SK-N-SH (cell line): ENCODE measurements at regions not wholly inside any gene's neighbourhood (a gene's known extent, or its start where the extent isn't known, plus 50 kb on each side); places are given as distances from the start of the nearest gene placed in this dataset.

Experiments used
- CTCF ChIA-PET: fragments of 300-600, 350-600 bp; formaldehyde crosslinking; extraction: SDS; loops from one replicate; lab custom pipeline; 2021; lab: Yijun Ruan, JAX
- POLR2A ChIA-PET: fragments of 350-600 bp; sonication (Branson Sonifier 250); formaldehyde crosslinking; extraction: SDS; loops from one replicate; lab custom pipeline; 2020; ENCODE audit warnings: antibody characterized with exemption, inconsistent platforms; lab: Yijun Ruan, JAX
- DNase-seq: peaks from one replicate; pipeline ENCODE4 v3.0.0; 2012
- H2AFZ ChIP-seq: fragments of 200-600 bp; sonication (generic); 2 replicates; pipeline ENCODE4 v1.8.1; 2016; ENCODE audit warnings: antibody characterized with exemption, mild to moderate bottlenecking, low read depth
- H3F3A ChIP-seq: fragments of 200-600 bp; sonication (generic); replicated peaks from 2 replicates; pipeline ENCODE3; 2016; ENCODE audit warnings: antibody characterized with exemption, mild to moderate bottlenecking; ENCODE audit not compliant: insufficient read depth
- H3K27ac ChIP-seq, 2 experiments: fragments of 200-500 bp in 1 of 2; fragments of 200-600 bp in 1 of 2; sonication (Bioruptor generic) in 1 of 2; sonication (generic), shearing (Covaris generic) in 1 of 2; 2 replicates each; pipeline versions ENCODE4 v1.5.1 to v1.6.1; 2014 to 2016; ENCODE audit warnings: low read depth in 2 of 2, inconsistent platforms in 1 of 2, low read length in 1 of 2, mild to moderate bottlenecking in 1 of 2, mixed read lengths in 1 of 2
- H3K27me3 ChIP-seq: fragments of 200-600 bp; sonication (generic), shearing (Covaris generic); 2 replicates; pipeline ENCODE4 v1.6.1; 2016; ENCODE audit warnings: mixed run types; ENCODE audit not compliant: insufficient read depth
- H3K36me3 ChIP-seq, 2 experiments: fragments of 200-500 bp in 1 of 2; fragments of 200-600 bp in 1 of 2; sonication (Bioruptor generic) in 1 of 2; sonication (generic) in 1 of 2; replicated peaks in 1 of 2; 2 replicates each; pipeline versions ENCODE3 to v1.5.1; 2014 to 2016; ENCODE audit warnings: low read length in 1 of 2, mild to moderate bottlenecking in 1 of 2; ENCODE audit not compliant: insufficient read depth in 2 of 2, control insufficient read depth in 1 of 2
- H3K4me1 ChIP-seq, 2 experiments: fragments of 200-500 bp in 1 of 2; fragments of 200-600 bp in 1 of 2; sonication (Bioruptor generic) in 1 of 2; sonication (generic), shearing (Covaris generic) in 1 of 2; 2 replicates each; pipeline versions ENCODE4 v1.5.1 to v1.6.1; 2014 to 2016; ENCODE audit warnings: low read depth in 1 of 2, low read length in 1 of 2, mixed run types in 1 of 2; ENCODE audit not compliant: insufficient read depth in 2 of 2, control insufficient read depth in 1 of 2
- H3K4me2 ChIP-seq: fragments of 200-600 bp; sonication (generic), shearing (Covaris generic); 2 replicates; pipeline ENCODE4 v1.6.1; 2017; ENCODE audit warnings: mixed run types
- H3K4me3 ChIP-seq, 2 experiments: fragments of 200-500 bp in 1 of 2; fragments of 200-600 bp in 1 of 2; sonication (Bioruptor generic) in 1 of 2; sonication (generic), shearing (Covaris generic) in 1 of 2; 2 replicates each; pipeline versions ENCODE4 v1.5.1 to v1.8.1; 2014 to 2016; ENCODE audit warnings: low read depth in 2 of 2, inconsistent platforms in 1 of 2, low read length in 1 of 2, mild to moderate bottlenecking in 1 of 2, mixed read lengths in 1 of 2, moderate library complexity in 1 of 2
- H3K79me2 ChIP-seq: fragments of 200-600 bp; sonication (generic); 2 replicates; pipeline ENCODE4 v1.8.1; 2017; ENCODE audit warnings: mild to moderate bottlenecking; ENCODE audit not compliant: insufficient read depth
- H3K9ac ChIP-seq: fragments of 200-600 bp; sonication (generic); 2 replicates; pipeline ENCODE4 v1.6.1; 2017; ENCODE audit warnings: mixed run types
- H3K9me2 ChIP-seq: fragments of 200-600 bp; sonication (generic); 2 replicates; pipeline ENCODE4 v1.6.1; 2017; ENCODE audit warnings: mixed run types
- H3K9me3 ChIP-seq: fragments of 200-600 bp; sonication (generic); 2 replicates; pipeline ENCODE4 v1.6.1; 2017; ENCODE audit warnings: mixed run types, mild to moderate bottlenecking, moderate library complexity
- H4K20me1 ChIP-seq: fragments of 200-600 bp; sonication (generic); 2 replicates; pipeline ENCODE4 v1.6.1; 2017; ENCODE audit warnings: mild to moderate bottlenecking, mixed run types; ENCODE audit not compliant: insufficient read depth
- EP300 ChIP-seq, 2 experiments: IDR thresholded peaks; 2 replicates each; pipeline versions ENCODE4 v1.4.0 to v1.6.1; 2012; ENCODE audit warnings: borderline replicate concordance in 1 of 2, low read depth in 1 of 2, low read length in 1 of 2
- EZH2phosphoT487 ChIP-seq: fragments of 200-600 bp; sonication (generic); IDR thresholded peaks from 2 replicates; pipeline ENCODE4 v1.6.1; 2017; ENCODE audit warnings: low read depth, mixed run types, mild to moderate bottlenecking, antibody characterized with exemption, moderate library complexity, borderline replicate concordance
- FOSL2 ChIP-seq: IDR thresholded peaks from 2 replicates; pipeline ENCODE4 v1.4.0; 2012; ENCODE audit warnings: low read depth, mild to moderate bottlenecking, moderate library complexity, borderline replicate concordance
- FOXJ3 ChIP-seq: sonication (generic); formaldehyde crosslinking; IDR thresholded peaks from 2 replicates; pipeline ENCODE4 v1.5.1; 2020; ENCODE audit warnings: mild to moderate bottlenecking, missing genetic modification reagents
- GABPA ChIP-seq: IDR thresholded peaks from 2 replicates; pipeline ENCODE4 v1.4.0; 2012; ENCODE audit warnings: low read depth, mild to moderate bottlenecking
- GATA2 ChIP-seq: sonication (generic); formaldehyde crosslinking; IDR thresholded peaks from 2 replicates; pipeline ENCODE4 v1.5.0; 2020; ENCODE audit warnings: mild to moderate bottlenecking, missing genetic modification reagents
- IRF3 ChIP-seq: fragments of 150-350 bp; IDR thresholded peaks from 2 replicates; pipeline ENCODE4 v1.6.1; 2016; ENCODE audit warnings: mild to moderate bottlenecking, low read depth, low read length
- MEF2A ChIP-seq: IDR thresholded peaks from 2 replicates; pipeline ENCODE4 v1.4.0; 2012; ENCODE audit warnings: low read depth, borderline replicate concordance
- NFIC ChIP-seq: IDR thresholded peaks from 2 replicates; pipeline ENCODE4 v1.4.0; 2012; ENCODE audit warnings: borderline replicate concordance
- NRF1 ChIP-seq: IDR thresholded peaks from 2 replicates; pipeline ENCODE4 v1.6.1; 2012; ENCODE audit warnings: low read depth, mild to moderate bottlenecking, low read length
- PBX3 ChIP-seq: IDR thresholded peaks from 2 replicates; pipeline ENCODE4; 2012
- RAD21 ChIP-seq: IDR thresholded peaks from 2 replicates; pipeline ENCODE4 v1.6.1; 2012; ENCODE audit warnings: mild to moderate bottlenecking, low read length
- RCOR1 ChIP-seq: fragments of 150-350 bp; IDR thresholded peaks from 2 replicates; pipeline ENCODE4 v1.6.1; 2017; ENCODE audit warnings: antibody characterized with exemption, low read length
- RFX5 ChIP-seq: IDR thresholded peaks from 2 replicates; pipeline ENCODE4 v1.6.1; 2012; ENCODE audit warnings: mild to moderate bottlenecking, improper control_type of control experiment, low read length
- RXRA ChIP-seq: IDR thresholded peaks from 2 replicates; pipeline ENCODE4 v1.4.0; 2012; ENCODE audit warnings: low read depth, mild to moderate bottlenecking, borderline replicate concordance
- SMC3 ChIP-seq: IDR thresholded peaks from 2 replicates; pipeline ENCODE4 v1.6.1; 2012; ENCODE audit warnings: low read depth, low read length, improper control_type of control experiment
- TCF12 ChIP-seq: IDR thresholded peaks from 2 replicates; pipeline ENCODE4 v1.4.0; 2012
- TEAD4 ChIP-seq: IDR thresholded peaks from 2 replicates; pipeline ENCODE4 v1.4.0; 2012; ENCODE audit warnings: mild to moderate bottlenecking, borderline replicate concordance; ENCODE audit not compliant: insufficient read depth
- WGBS: methylation state at CpG from one replicate; pipeline ENCODE4 v1.1.6; 2017; ENCODE audit warnings: low lambda C conversion rate; 5-methylcytosine and 5-hydroxymethylcytosine counted together
- TF ChIP-seq, protein P1 (sequence below): fragments of 150-350 bp; IDR thresholded peaks from 2 replicates; pipeline ENCODE4 v1.6.1; 2017; ENCODE audit warnings: antibody characterized with exemption, low read length, low read depth, borderline replicate concordance

- Histone ChIP-seq H3K4me1 (no peaks in the 10 kb centered on the region; a peak in 1 of 4 replicates), H3K36me3 (no peaks in the 10 kb centered on the region), H2AFZ (no peak overlapping the region), H3K9ac (no peak overlapping the region), H3K27me3 (no peaks in the 10 kb centered on the region), H4K20me1 (no peaks in the 10 kb centered on the region), H3K9me2 (no peaks in the 10 kb centered on the region), H3K9me3 (no peaks in the 10 kb centered on the region), H3K4me3 (no peak overlapping the region), H3K27ac (no peak overlapping the region), H3F3A (no peaks in the 10 kb centered on the region), H3K79me2 (no peaks in the 10 kb centered on the region), H3K4me2 (no peak overlapping the region)
- no peak for DNase-seq
- TF ChIP-seq, protein P1, sequence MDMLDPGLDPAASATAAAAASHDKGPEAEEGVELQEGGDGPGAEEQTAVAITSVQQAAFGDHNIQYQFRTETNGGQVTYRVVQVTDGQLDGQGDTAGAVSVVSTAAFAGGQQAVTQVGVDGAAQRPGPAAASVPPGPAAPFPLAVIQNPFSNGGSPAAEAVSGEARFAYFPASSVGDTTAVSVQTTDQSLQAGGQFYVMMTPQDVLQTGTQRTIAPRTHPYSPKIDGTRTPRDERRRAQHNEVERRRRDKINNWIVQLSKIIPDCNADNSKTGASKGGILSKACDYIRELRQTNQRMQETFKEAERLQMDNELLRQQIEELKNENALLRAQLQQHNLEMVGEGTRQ = no peak
- TF ChIP-seq IRF3 = no peak
- no peak for TF ChIP-seq EP300 (IDR thresholded peaks at IDR 0.05; ENCODE audit: borderline replicate concordance in 1 of 2, low read depth in 1 of 2, low read length in 1 of 2)
- TF ChIP-seq RCOR1 = no peak
- no peak for TF ChIP-seq GABPA
- ChIA-PET CTCF (no interaction called here), POLR2A (no interaction called here)
- WGBS = 65% methylated on average over 4 of the region's 4 CpGs
Observed at GRCh38 chr4:184553891-184554290, 79.5 kb upstream of the IRF2 start.

DNA sequence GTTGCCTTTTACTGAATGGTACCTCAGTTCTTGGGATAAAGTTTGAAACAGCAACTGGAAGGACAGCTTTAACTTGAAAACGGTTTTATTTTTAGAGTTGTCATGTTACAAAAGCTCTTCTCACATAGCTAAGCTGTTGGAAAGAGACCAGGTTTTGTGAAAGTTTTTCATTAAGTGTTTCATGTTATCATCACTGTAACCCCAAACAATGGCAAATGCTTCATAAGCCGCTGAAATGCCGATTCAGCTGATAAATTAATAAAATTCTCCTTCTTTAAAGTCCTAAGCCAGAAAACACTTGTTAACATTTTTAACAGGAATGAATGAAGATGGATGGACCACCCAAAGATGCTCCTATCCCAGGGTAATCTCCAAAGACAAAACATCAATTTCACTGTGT lies 76.1 kb upstream of the IRF2 start:
- H3K79me2 ChIP-seq = no peaks in the 10 kb centered on the region
- POLR2A ChIA-PET = no interaction called here
- H4K20me1 ChIP-seq = no peaks in the 10 kb centered on the region
- H2AFZ ChIP-seq = no peak overlapping the region
- H3K27me3 ChIP-seq = no peaks in the 10 kb centered on the region
- H3K4me2 ChIP-seq = no peak overlapping the region
- no peak overlapping the region for H3K27ac ChIP-seq
- H3K4me3 ChIP-seq = no peak overlapping the region
- no peaks in the 10 kb centered on the region for H3F3A ChIP-seq
- H3K9me3 ChIP-seq = no peaks in the 10 kb centered on the region
- WGBS = 52% methylated on average over 3 of the region's 3 CpGs
- H3K4me1 ChIP-seq = peaks cover 0 to 11% of the 10 kb centered on the region in 2 experiments; a peak in 2 of 4 replicates
- no peak for TF ChIP-seq NFIC
- no peak for TF ChIP-seq RFX5
- no peak for TF ChIP-seq GATA2 (CRISPR knock-in tag)
- no peak for TF ChIP-seq TCF12
- no peak for TF ChIP-seq NRF1
- TF ChIP-seq MEF2A = no peak
- TF ChIP-seq RXRA = no peak
- no peak for TF ChIP-seq RCOR1
- TF ChIP-seq FOXJ3 = no peak
- TF ChIP-seq TEAD4 = no peak
- TF ChIP-seq EP300 (IDR thresholded peaks at IDR 0.05; ENCODE audit: borderline replicate concordance in 1 of 2, low read depth in 1 of 2, low read length in 1 of 2) = no peak
- no peak for TF ChIP-seq PBX3
- no peak for TF ChIP-seq SMC3
- TF ChIP-seq GABPA = no peak
- no peak for TF ChIP-seq FOSL2
- TF ChIP-seq EZH2phosphoT487 = no peak
- TF ChIP-seq RAD21 = no peak
- no peak for DNase-seq
- no peaks in the 10 kb centered on the region for H3K36me3 ChIP-seq
- no peaks in the 10 kb centered on the region for H3K9me2 ChIP-seq
- H3K9ac ChIP-seq = no peak overlapping the region
- CTCF ChIA-PET = interaction anchor here (0.9 to 2.6 kb wide), 3 partner anchors 31 to 286 kb away, joined by 3 to 12 read pairs (median 3); no protein-coding TSS in a partner anchor
